ENCODE measurements at regions not wholly inside any gene's neighbourhood (a gene's known extent, or its start where the extent isn't known, plus 50 kb on each side); places are given as distances from the start of the nearest gene placed in this dataset.

GRCh38 chrX:45888518-45888917 lies 656.7 kb downstream of the ZNF674 start:
- Histone ChIP-seq H3K27ac (no peak overlapping the region), H3K36me3 (no peaks in the 10 kb centered on the region), H3K9me3 (no peaks in the 10 kb centered on the region), H3K4me1 (no peaks in the 10 kb centered on the region), H3K27me3 (no peaks in the 10 kb centered on the region), H3K4me3 (no peak overlapping the region)
- intact Hi-C loops (cut with DNase I; ENCODE audit: low total_unique reads): no loop called here
- TF ChIP-seq CTCF (IDR thresholded peaks at IDR 0.05) (no peak), POLR2A (IDR thresholded peaks at IDR 0.05) (no peak)
- DNase-seq: no peak

- DNase-seq: no peak
- Histone ChIP-seq H3K4me1 (no peaks in the 10 kb centered on the region), H3K27ac (no peak overlapping the region), H3K4me3 (no peak overlapping the region), H3K27me3 (no peaks in the 10 kb centered on the region), H3K36me3 (no peaks in the 10 kb centered on the region), H3K9me3 (no peaks in the 10 kb centered on the region)
- intact Hi-C loops (cut with DNase I; ENCODE audit: low total_unique reads): no loop called here
- TF ChIP-seq CTCF (IDR thresholded peaks at IDR 0.05): no peak
- TF ChIP-seq POLR2A (IDR thresholded peaks at IDR 0.05): no peak
Measured at GRCh38 chrX:45885931-45886330, 659.3 kb downstream of the ZNF674 start.

GRCh38 chrX:45879512-45879911 lies 665.7 kb downstream of the ZNF674 start:
- no peak for TF ChIP-seq CTCF (IDR thresholded peaks at IDR 0.05)
- no peak for TF ChIP-seq POLR2A (IDR thresholded peaks at IDR 0.05)
- H3K9me3 ChIP-seq: no peaks in the 10 kb centered on the region
- DNase-seq: no peak
- no peaks in the 10 kb centered on the region for H3K4me1 ChIP-seq
- H3K4me3 ChIP-seq: no peak overlapping the region
- no peaks in the 10 kb centered on the region for H3K36me3 ChIP-seq
- intact Hi-C loops (cut with DNase I; ENCODE audit: low total_unique reads): no loop called here
- H3K27me3 ChIP-seq: no peaks in the 10 kb centered on the region
- no peak overlapping the region for H3K27ac ChIP-seq

DNA sequence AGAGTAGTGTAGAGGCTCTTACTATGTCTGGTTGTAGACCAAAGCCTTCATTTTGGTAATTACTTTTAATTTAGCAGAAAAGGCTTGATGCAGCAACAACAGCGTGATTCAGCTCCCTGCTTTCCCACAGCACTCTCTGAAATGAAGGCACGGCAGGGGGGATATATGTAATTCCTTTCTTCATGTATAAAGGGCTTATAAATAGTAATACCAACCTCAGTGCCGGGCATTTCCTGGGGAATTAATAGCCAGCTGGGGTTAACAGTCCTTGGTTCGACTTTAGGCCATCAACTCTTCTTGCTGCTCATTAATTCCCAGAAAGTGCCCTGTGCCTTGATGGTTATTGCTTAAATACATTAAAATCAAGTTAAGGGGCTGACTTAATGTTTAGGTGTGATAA lies 669.0 kb downstream of the ZNF674 start:
- Histone ChIP-seq H3K36me3 (no peaks in the 10 kb centered on the region), H3K27me3 (no peaks in the 10 kb centered on the region), H3K27ac (no peak overlapping the region), H3K9me3 (no peaks in the 10 kb centered on the region), H3K4me1 (no peaks in the 10 kb centered on the region), H3K4me3 (no peak overlapping the region)
- TF ChIP-seq CTCF (IDR thresholded peaks at IDR 0.05) (no peak), POLR2A (IDR thresholded peaks at IDR 0.05) (no peak)
- DNase-seq: no peak
- intact Hi-C loops (cut with DNase I; ENCODE audit: low total_unique reads): no loop called here

DNA sequence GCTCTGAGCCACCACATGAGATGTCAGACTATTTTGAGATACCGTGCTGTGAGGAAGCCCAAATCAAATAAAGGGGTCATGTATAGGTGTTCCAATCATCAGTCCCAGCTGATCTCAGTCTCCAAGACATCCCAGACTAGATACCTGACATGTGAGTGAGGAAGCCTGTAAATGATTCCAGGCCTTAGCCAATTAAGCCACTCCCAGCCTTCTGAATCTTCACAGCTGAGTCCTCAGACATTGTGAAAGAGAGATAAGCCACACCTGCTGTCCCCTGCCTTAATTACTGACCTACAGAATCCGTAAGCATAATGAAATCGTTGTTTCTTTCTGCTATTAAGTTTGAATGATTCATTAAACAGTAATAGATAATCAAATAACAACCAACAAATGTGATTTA lies 671.4 kb downstream of the ZNF674 start:
- H3K4me3 ChIP-seq: no peak overlapping the region
- intact Hi-C loops (cut with DNase I; ENCODE audit: low total_unique reads): no loop called here
- no peak for DNase-seq
- H3K9me3 ChIP-seq: no peaks in the 10 kb centered on the region
- no peaks in the 10 kb centered on the region for H3K4me1 ChIP-seq
- TF ChIP-seq POLR2A (IDR thresholded peaks at IDR 0.05) (no peak), CTCF (IDR thresholded peaks at IDR 0.05) (no peak)
- no peaks in the 10 kb centered on the region for H3K27me3 ChIP-seq
- H3K27ac ChIP-seq: no peak overlapping the region
- no peaks in the 10 kb centered on the region for H3K36me3 ChIP-seq
